HFFc6 (cell line): ENCODE measurements at regions not wholly inside any gene's neighbourhood (a gene's known extent, or its start where the extent isn't known, plus 50 kb on each side); places are given as distances from the start of the nearest gene placed in this dataset.

Experiments used
- DNase-seq: peaks from one replicate; pipeline ENCODE4 v3.0.0-alpha.2; 2018
- H3K27ac Mint-ChIP-seq: 2 replicates; pipeline ENCODE4 v1.8.0; 2020; ENCODE audit warnings: mild to moderate bottlenecking, mixed read lengths
- H3K27me3 Mint-ChIP-seq: 2 replicates; pipeline ENCODE4 v1.8.0; 2021; ENCODE audit warnings: mild to moderate bottlenecking, moderate library complexity, mixed read lengths; ENCODE audit not compliant: insufficient read depth
- H3K36me3 Mint-ChIP-seq: 2 replicates; pipeline ENCODE4 v1.8.0; 2021; ENCODE audit warnings: low read depth, mixed read lengths
- H3K4me1 Mint-ChIP-seq: 2 replicates; pipeline ENCODE4 v1.8.0; 2020; ENCODE audit warnings: low read depth, mixed read lengths
- H3K4me3 Mint-ChIP-seq: 2 replicates; pipeline ENCODE4 v1.8.0; 2020; ENCODE audit warnings: mild to moderate bottlenecking, moderate library complexity, mixed read lengths
- H3K9me3 Mint-ChIP-seq: 2 replicates; pipeline ENCODE4 v1.8.0; 2020; ENCODE audit warnings: mild to moderate bottlenecking, mixed read lengths
- TF ChIP-seq, protein P1 (sequence below): fragments of 200-600 bp; sonication (generic); IDR thresholded peaks from 2 replicates; pipeline ENCODE4 v1.5.0; 2021; ENCODE audit warnings: antibody characterized with exemption, mild to moderate bottlenecking

DNA sequence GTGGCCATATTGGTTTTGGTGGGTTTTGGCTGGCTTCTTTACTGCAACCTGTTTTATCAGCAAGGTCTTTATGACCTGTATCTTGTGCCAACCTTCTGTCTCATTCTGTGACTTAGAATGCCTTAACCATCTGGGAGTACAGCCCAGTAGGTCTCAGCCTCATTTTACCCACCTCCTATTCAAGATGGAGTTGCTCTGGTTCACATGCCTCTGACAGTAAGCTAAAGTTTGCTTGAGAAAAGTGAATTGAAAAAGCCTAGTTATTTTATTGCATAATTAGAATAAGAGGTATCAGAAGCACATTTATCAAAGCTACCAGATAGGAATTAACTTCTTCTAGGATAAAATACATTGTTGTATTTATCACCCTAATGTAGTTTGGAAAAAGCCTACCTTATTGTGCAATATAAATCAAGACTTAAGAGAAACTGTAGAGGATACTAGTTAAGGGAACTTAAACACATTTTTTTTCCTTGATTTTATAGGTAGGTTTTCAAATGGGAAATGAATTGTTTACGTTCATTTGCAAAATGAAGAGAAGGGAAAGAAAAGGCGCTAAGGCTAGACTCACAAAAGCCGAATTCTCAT, 202.3 kb upstream of the KCNJ16 start:
- H3K27me3 Mint-ChIP-seq = peaks cover 2% of the 10 kb centered on the region; the same call in 1 of the 2 replicates
- H3K9me3 Mint-ChIP-seq = no peaks in the 10 kb centered on the region
- TF ChIP-seq, protein P1, sequence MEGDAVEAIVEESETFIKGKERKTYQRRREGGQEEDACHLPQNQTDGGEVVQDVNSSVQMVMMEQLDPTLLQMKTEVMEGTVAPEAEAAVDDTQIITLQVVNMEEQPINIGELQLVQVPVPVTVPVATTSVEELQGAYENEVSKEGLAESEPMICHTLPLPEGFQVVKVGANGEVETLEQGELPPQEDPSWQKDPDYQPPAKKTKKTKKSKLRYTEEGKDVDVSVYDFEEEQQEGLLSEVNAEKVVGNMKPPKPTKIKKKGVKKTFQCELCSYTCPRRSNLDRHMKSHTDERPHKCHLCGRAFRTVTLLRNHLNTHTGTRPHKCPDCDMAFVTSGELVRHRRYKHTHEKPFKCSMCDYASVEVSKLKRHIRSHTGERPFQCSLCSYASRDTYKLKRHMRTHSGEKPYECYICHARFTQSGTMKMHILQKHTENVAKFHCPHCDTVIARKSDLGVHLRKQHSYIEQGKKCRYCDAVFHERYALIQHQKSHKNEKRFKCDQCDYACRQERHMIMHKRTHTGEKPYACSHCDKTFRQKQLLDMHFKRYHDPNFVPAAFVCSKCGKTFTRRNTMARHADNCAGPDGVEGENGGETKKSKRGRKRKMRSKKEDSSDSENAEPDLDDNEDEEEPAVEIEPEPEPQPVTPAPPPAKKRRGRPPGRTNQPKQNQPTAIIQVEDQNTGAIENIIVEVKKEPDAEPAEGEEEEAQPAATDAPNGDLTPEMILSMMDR = no peak
- no peak overlapping the region for H3K27ac Mint-ChIP-seq
- no peak for DNase-seq
- no peaks in the 10 kb centered on the region; the same call in 1 of the 2 replicates for H3K36me3 Mint-ChIP-seq
- H3K4me3 Mint-ChIP-seq = no peak overlapping the region
- peaks cover 64% of the 10 kb centered on the region for H3K4me1 Mint-ChIP-seq

DNA sequence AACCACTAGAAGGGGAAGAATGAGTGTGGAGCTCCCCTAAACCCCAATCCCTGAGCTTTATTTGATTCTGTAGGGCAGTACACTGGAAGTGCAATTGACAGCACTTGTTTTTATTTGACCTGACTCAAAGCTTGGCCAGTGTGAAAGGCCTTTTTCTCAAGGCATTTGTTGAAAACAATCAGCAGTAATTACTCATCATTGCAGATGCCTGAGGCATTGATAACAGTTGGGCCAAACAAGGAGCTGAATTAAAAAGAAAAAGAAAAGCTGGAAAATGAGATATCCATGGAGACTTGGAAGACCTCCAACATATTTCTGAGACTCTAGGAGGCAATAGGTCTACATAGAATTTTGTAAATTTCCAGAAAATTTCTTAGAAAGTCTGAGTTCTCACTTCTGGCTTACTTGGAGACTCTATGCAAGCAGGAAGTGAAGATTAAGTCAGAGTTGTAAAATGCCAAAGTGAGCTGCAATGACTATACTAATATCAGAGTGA, 200.8 kb upstream of the KCNJ16 start:
- H3K4me1 Mint-ChIP-seq = peaks cover 58% of the 10 kb centered on the region
- TF ChIP-seq, protein P1 = no peak
- H3K36me3 Mint-ChIP-seq = no peaks in the 10 kb centered on the region
- H3K9me3 Mint-ChIP-seq = no peaks in the 10 kb centered on the region
- peaks cover 2% of the 10 kb centered on the region; the same call in 1 of the 2 replicates for H3K27me3 Mint-ChIP-seq
- DNase-seq = peak; percentile 92
- peak overlapping the region; percentile 56 for H3K27ac Mint-ChIP-seq
- H3K4me3 Mint-ChIP-seq = peak overlapping the region; percentile 37

DNA sequence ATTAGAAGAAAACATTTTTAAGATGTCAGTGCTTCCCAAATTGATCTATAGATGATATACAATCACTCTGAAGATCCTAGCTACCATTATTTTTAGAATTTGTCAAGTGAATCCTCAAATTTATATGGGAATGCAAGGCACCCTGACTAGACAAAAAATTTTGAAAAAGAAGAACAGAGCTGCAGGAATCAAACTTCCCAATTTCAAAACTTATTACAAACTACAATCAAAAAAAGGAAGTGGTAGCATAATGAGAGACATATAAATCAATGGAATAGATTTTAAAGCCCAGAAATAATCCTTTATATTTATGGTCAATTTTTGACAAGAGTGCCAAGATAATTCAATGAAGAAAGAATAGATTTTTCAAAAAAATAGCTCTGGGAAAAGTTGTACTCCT, 198.3 kb upstream of the KCNJ16 start:
- Mint-ChIP-seq H3K27me3 (peaks cover 2% of the 10 kb centered on the region; the same call in 1 of the 2 replicates), H3K4me1 (peaks cover 32% of the 10 kb centered on the region), H3K9me3 (no peaks in the 10 kb centered on the region), H3K4me3 (no peak overlapping the region), H3K36me3 (no peaks in the 10 kb centered on the region), H3K27ac (no peak overlapping the region)
- TF ChIP-seq, protein P1 = no peak
- DNase-seq = no peak

DNA sequence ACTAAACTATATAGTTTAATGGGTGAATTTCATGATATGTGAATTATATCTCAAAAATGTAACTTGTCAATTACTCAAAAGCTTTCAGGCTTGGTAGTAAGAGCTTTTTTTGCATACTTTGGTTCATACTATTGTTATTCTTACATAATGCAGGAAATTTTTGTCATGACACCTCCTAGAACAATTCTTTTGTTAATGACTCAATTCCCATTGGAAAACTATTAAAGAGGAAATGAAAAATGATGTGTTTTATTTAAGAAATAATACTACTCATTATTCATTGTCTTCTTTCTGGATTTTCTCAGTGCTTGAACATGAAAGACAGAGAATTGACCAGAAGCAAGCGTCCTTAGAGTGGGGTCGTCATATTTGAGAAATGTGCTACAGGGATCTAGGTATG, 196.4 kb upstream of the KCNJ16 start:
- DNase-seq = no peak
- no peak overlapping the region for H3K27ac Mint-ChIP-seq
- H3K27me3 Mint-ChIP-seq = peaks cover 1% of the 10 kb centered on the region; the same call in 1 of the 2 replicates
- H3K4me3 Mint-ChIP-seq = no peak overlapping the region
- H3K4me1 Mint-ChIP-seq = peaks cover 17% of the 10 kb centered on the region
- no peaks in the 10 kb centered on the region for H3K36me3 Mint-ChIP-seq
- TF ChIP-seq, protein P1 = no peak
- no peaks in the 10 kb centered on the region for H3K9me3 Mint-ChIP-seq

DNA sequence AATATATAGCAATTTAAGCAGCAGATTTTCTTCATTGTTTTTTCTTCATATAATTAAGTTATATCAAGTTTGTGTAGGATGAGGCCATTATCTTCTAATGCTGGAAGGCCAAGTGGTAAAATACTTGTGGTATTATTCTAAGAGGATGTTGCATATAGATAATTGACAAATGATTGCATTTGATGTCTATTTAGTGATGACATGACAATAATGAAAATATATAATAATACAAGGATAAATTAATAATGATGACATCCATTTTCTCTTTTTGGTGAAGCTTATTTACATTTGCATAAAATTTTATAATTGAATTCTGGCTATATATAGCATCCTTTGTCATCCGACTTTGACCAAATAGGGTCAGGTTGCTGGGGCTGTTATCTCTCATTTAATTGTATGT, 195.4 kb upstream of the KCNJ16 start:
- no peak for DNase-seq
- H3K4me3 Mint-ChIP-seq = no peak overlapping the region
- H3K27me3 Mint-ChIP-seq = peaks cover 1% of the 10 kb centered on the region; the same call in 1 of the 2 replicates
- H3K27ac Mint-ChIP-seq = no peak overlapping the region
- H3K9me3 Mint-ChIP-seq = no peaks in the 10 kb centered on the region
- H3K36me3 Mint-ChIP-seq = no peaks in the 10 kb centered on the region
- H3K4me1 Mint-ChIP-seq = peaks cover 8% of the 10 kb centered on the region
- TF ChIP-seq, protein P1 = no peak
